PC-9 (cell line): ENCODE measurements at regions not wholly inside any gene's neighbourhood (a gene's known extent, or its start where the extent isn't known, plus 50 kb on each side); places are given as distances from the start of the nearest gene placed in this dataset.

Source experiments
- CTCF ChIP-seq: fragments of 200-600 bp; sonication (generic); conservative IDR thresholded peaks from 2 replicates; pipeline ENCODE4 v1.6.1; 2017; ENCODE audit warnings: mixed run types, antibody characterized with exemption, mild to moderate bottlenecking, moderate library complexity
- EZH2 ChIP-seq: fragments of 200-600 bp; sonication (generic); IDR thresholded peaks from 2 replicates; pipeline ENCODE4 v1.8.0; 2017; ENCODE audit warnings: antibody characterized with exemption, low read depth

GRCh38 chr6:16839631-16840179 is 78.4 kb upstream of the ATXN1 start:
- TF ChIP-seq CTCF, result no peak
- TF ChIP-seq EZH2, result no peak
